ENCODE measurements at regions not wholly inside any gene's neighbourhood (a gene's known extent, or its start where the extent isn't known, plus 50 kb on each side); places are given as distances from the start of the nearest gene placed in this dataset.

- no peak for TF ChIP-seq POLR2AphosphoS5 (IDR thresholded peaks at IDR 0.05; ENCODE audit: low read depth, low read length)
- TF ChIP-seq POLR2A (IDR thresholded peaks at IDR 0.05; ENCODE audit: low read depth, low read length), result no peak
- no peak for TF ChIP-seq TAF1 (IDR thresholded peaks at IDR 0.05; ENCODE audit: borderline replicate concordance, low read depth, low read length)
These were observed 827.5 kb upstream of the SALL3 start for GRCh38 chr18:78151948-78152725.

Data from GM12892 (cell line).